PC-9 (cell line): ENCODE measurements at regions not wholly inside any gene's neighbourhood (a gene's known extent, or its start where the extent isn't known, plus 50 kb on each side); places are given as distances from the start of the nearest gene placed in this dataset.

ENCODE experiments used
- CTCF ChIP-seq: fragments of 200-600 bp; sonication (generic); conservative IDR thresholded peaks from 2 replicates; pipeline ENCODE4 v1.6.1; 2017; ENCODE audit warnings: mixed run types, antibody characterized with exemption, mild to moderate bottlenecking, moderate library complexity
- EZH2 ChIP-seq: fragments of 200-600 bp; sonication (generic); IDR thresholded peaks from 2 replicates; pipeline ENCODE4 v1.8.0; 2017; ENCODE audit warnings: antibody characterized with exemption, low read depth

DNA sequence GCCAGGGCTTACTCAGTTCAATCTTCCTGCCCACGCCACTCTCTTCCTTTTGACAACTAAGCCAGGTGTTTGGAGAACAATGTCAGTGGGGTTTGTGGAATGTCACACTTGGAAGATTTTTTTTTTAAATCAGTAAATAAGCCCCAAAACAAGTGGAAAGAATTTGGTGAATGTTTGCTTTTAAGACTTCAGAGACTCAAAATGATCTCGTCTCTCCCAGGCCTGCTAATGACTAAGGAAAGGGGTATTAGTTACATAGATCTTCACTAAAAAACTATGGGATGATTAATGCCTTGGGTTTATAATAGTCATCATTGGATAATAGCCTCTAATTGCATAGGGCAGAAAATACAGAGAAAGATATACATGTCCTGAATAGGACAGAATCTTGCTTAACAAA is 166.4 kb downstream of the DMRT2 start:
- TF ChIP-seq CTCF: no peak
- TF ChIP-seq EZH2: no peak
